Loucy (cell line): ENCODE measurements at regions not wholly inside any gene's neighbourhood (a gene's known extent, or its start where the extent isn't known, plus 50 kb on each side); places are given as distances from the start of the nearest gene placed in this dataset.

Experiments
- EZH2phosphoT487 ChIP-seq: fragments of 200-600 bp; IDR thresholded peaks from 2 replicates; pipeline ENCODE4 v1.6.1; 2018; ENCODE audit warnings: antibody characterized with exemption, mild to moderate bottlenecking, moderate library complexity, borderline replicate concordance
- TF ChIP-seq, protein P1 (sequence below): fragments of 200-600 bp; sonication (generic); conservative IDR thresholded peaks from 2 replicates; pipeline ENCODE4 v1.5.1; 2014; ENCODE audit warnings: mild to moderate bottlenecking, antibody characterized with exemption, low read length

DNA sequence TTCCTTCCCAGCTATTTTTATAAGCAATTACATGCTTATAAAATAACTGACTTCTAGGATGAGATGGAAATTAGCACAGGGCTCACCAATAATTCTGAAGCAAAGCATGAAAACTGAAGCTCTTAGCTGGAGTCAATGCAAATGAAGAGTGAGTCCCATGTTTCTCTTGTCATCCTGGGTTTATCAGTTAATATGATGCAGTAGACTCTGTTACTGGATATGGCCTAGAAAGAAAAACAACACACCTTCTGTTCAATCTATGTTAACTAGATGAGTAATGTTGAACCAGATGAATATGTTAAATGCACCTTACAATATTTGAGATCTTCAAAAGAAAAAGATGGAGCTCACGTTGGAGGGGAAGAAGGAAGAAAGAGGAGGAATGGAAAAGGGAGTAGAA lies 229.4 kb downstream of the DUSP6 start:
- TF ChIP-seq, protein P1, sequence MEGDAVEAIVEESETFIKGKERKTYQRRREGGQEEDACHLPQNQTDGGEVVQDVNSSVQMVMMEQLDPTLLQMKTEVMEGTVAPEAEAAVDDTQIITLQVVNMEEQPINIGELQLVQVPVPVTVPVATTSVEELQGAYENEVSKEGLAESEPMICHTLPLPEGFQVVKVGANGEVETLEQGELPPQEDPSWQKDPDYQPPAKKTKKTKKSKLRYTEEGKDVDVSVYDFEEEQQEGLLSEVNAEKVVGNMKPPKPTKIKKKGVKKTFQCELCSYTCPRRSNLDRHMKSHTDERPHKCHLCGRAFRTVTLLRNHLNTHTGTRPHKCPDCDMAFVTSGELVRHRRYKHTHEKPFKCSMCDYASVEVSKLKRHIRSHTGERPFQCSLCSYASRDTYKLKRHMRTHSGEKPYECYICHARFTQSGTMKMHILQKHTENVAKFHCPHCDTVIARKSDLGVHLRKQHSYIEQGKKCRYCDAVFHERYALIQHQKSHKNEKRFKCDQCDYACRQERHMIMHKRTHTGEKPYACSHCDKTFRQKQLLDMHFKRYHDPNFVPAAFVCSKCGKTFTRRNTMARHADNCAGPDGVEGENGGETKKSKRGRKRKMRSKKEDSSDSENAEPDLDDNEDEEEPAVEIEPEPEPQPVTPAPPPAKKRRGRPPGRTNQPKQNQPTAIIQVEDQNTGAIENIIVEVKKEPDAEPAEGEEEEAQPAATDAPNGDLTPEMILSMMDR, result no peak
- no peak for TF ChIP-seq EZH2phosphoT487
